ENCODE measurements at regions not wholly inside any gene's neighbourhood (a gene's known extent, or its start where the extent isn't known, plus 50 kb on each side); places are given as distances from the start of the nearest gene placed in this dataset.
A peak's percentile ranks its signal among the peaks of the same experiment; 100 is the strongest.

GRCh38 chr20:23147964-23148730 is 62.0 kb upstream of the CD93 start:
- Histone ChIP-seq H3K27me3 (ENCODE audit: control insufficient read depth, insufficient read depth, low read length) (no peaks in the 10 kb centered on the region), H3K4me3 (ENCODE audit: low read length in 3 of 3) (peak overlapping the region in 1 of 3 donors; percentile 9), H3K4me1 (ENCODE audit: control insufficient read depth in 2 of 3, insufficient read depth in 2 of 3, low read depth in 1 of 3, low read length in 3 of 3) (peaks cover 0 to 8% (median 8%) of the 10 kb centered on the region in 3 donors), H3K9ac (ENCODE audit: low read length in 3 of 3) (no peak overlapping the region), H3K36me3 (ENCODE audit: control insufficient read depth in 2 of 3, insufficient read depth in 3 of 3, low read length in 3 of 3) (no peaks in the 10 kb centered on the region), H3K9me3 (ENCODE audit: control insufficient read depth in 2 of 3, insufficient read depth in 1 of 3, low read length in 3 of 3) (no peaks in the 10 kb centered on the region), H3K27ac (ENCODE audit: low read depth in 2 of 2, low read length in 2 of 2) (peak overlapping the region; percentile 39 to 51)
- intact Hi-C loops (cut with DNase I) = no loop called here
- no peak for TF ChIP-seq CTCF (IDR thresholded peaks at IDR 0.05; ENCODE audit: borderline replicate concordance, extremely low read depth, insufficient read depth)
- DNase-seq (peak in 2 of 5 donors; percentile 18 to 80), FAIRE-seq (no peak)

DNA sequence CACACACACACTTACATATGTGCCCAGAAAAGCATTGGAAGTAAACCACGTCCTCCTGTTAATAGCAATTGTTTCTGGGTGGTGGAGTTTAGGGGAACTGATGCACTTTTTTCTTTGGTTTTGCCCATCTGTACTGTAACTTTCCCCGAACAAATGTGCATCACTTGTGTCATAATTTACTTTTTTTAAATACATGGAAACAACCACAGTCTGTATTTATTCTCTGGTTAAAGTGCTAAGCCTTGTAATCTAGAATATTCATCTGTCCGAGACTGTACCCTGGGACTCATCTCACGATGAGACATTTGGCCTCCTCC is 61.5 kb upstream of the CD93 start:
- DNase-seq (no peak), FAIRE-seq (no peak)
- Histone ChIP-seq H3K27ac (ENCODE audit: low read depth in 2 of 2, low read length in 2 of 2) (peak overlapping the region in 1 of 2 donors; percentile 51), H3K4me1 (ENCODE audit: control insufficient read depth in 2 of 3, insufficient read depth in 2 of 3, low read depth in 1 of 3, low read length in 3 of 3) (peaks cover 0 to 11% (median 8%) of the 10 kb centered on the region in 3 donors), H3K36me3 (ENCODE audit: control insufficient read depth in 2 of 3, insufficient read depth in 3 of 3, low read length in 3 of 3) (no peaks in the 10 kb centered on the region), H3K4me3 (ENCODE audit: low read length in 3 of 3) (no peak overlapping the region), H3K9me3 (ENCODE audit: control insufficient read depth in 2 of 3, insufficient read depth in 1 of 3, low read length in 3 of 3) (no peaks in the 10 kb centered on the region), H3K27me3 (ENCODE audit: control insufficient read depth, insufficient read depth, low read length) (no peaks in the 10 kb centered on the region), H3K9ac (ENCODE audit: low read length in 3 of 3) (no peak overlapping the region)
- TF ChIP-seq CTCF (IDR thresholded peaks at IDR 0.05; ENCODE audit: borderline replicate concordance, extremely low read depth, insufficient read depth) = no peak
- intact Hi-C loops (cut with DNase I) = no loop called here

- H3K9me3 ChIP-seq (ENCODE audit: control insufficient read depth in 2 of 3, insufficient read depth in 1 of 3, low read length in 3 of 3) = no peaks in the 10 kb centered on the region
- H3K9ac ChIP-seq (ENCODE audit: low read length in 3 of 3) = no peak overlapping the region
- H3K27ac ChIP-seq (ENCODE audit: low read depth in 2 of 2, low read length in 2 of 2) = no peak overlapping the region
- no peak overlapping the region for H3K4me3 ChIP-seq (ENCODE audit: low read length in 3 of 3)
- no peaks in the 10 kb centered on the region for H3K27me3 ChIP-seq (ENCODE audit: control insufficient read depth, insufficient read depth, low read length)
- peaks cover 0 to 10% (median 8%) of the 10 kb centered on the region in 3 donors for H3K4me1 ChIP-seq (ENCODE audit: control insufficient read depth in 2 of 3, insufficient read depth in 2 of 3, low read depth in 1 of 3, low read length in 3 of 3)
- intact Hi-C loops (cut with DNase I) = no loop called here
- FAIRE-seq (no peak), DNase-seq (peak in 1 of 5 donors; percentile 15)
- no peak for TF ChIP-seq CTCF (IDR thresholded peaks at IDR 0.05; ENCODE audit: borderline replicate concordance, extremely low read depth, insufficient read depth)
- no peaks in the 10 kb centered on the region for H3K36me3 ChIP-seq (ENCODE audit: control insufficient read depth in 2 of 3, insufficient read depth in 3 of 3, low read length in 3 of 3)
Observed at GRCh38 chr20:23146857-23147637, 60.9 kb upstream of the CD93 start.

Data from kidney (tissue), 13 donors.